ENCODE measurements at regions not wholly inside any gene's neighbourhood (a gene's known extent, or its start where the extent isn't known, plus 50 kb on each side); places are given as distances from the start of the nearest gene placed in this dataset.

GRCh38 chr15:95795386-95795785, 535.1 kb upstream of the NR2F2 start:
- FAIRE-seq (no peak), DNase-seq (ENCODE audit: low spot score in 2 of 2) (no peak)

- DNase-seq (ENCODE audit: low spot score in 2 of 2) (no peak), FAIRE-seq (no peak)
Observed at GRCh38 chr15:95799286-95800200, 531.0 kb upstream of the NR2F2 start.

GRCh38 chr15:95804484-95804883, 526.0 kb upstream of the NR2F2 start:
- no peak for DNase-seq (ENCODE audit: low spot score in 2 of 2)
- no peak for FAIRE-seq

GRCh38 chr15:95812491-95812890, 518.0 kb upstream of the NR2F2 start:
- DNase-seq (ENCODE audit: low spot score in 2 of 2) (no peak), FAIRE-seq (no peak)

- no peak for FAIRE-seq
- no peak for DNase-seq (ENCODE audit: low spot score in 2 of 2)
Observed at GRCh38 chr15:95814908-95815307, 515.6 kb upstream of the NR2F2 start.

- DNase-seq (ENCODE audit: low spot score in 2 of 2) (no peak), FAIRE-seq (no peak)
Observed at GRCh38 chr15:95816591-95816990, 513.9 kb upstream of the NR2F2 start.

GRCh38 chr15:95822961-95823360, 507.5 kb upstream of the NR2F2 start:
- DNase-seq (ENCODE audit: low spot score in 2 of 2) (no peak), FAIRE-seq (no peak)

GRCh38 chr15:95825208-95825607, 505.3 kb upstream of the NR2F2 start:
- DNase-seq (ENCODE audit: low spot score in 2 of 2): no peak
- FAIRE-seq: no peak

- FAIRE-seq (no peak), DNase-seq (ENCODE audit: low spot score in 2 of 2) (no peak)
Observed at GRCh38 chr15:95825671-95826411, 504.7 kb upstream of the NR2F2 start.

GRCh38 chr15:95826412-95827195, 503.9 kb upstream of the NR2F2 start:
- no peak for DNase-seq (ENCODE audit: low spot score in 2 of 2)
- no peak for FAIRE-seq

GRCh38 chr15:95829062-95829461, 501.4 kb upstream of the NR2F2 start:
- no peak for DNase-seq (ENCODE audit: low spot score in 2 of 2)
- FAIRE-seq: no peak

- DNase-seq (ENCODE audit: low spot score in 2 of 2) (no peak), FAIRE-seq (no peak)
Observed at GRCh38 chr15:95830281-95830680, 500.2 kb upstream of the NR2F2 start.

GRCh38 chr15:95832668-95833067, 497.8 kb upstream of the NR2F2 start:
- DNase-seq (ENCODE audit: low spot score in 2 of 2) (no peak), FAIRE-seq (no peak)

GRCh38 chr15:95834028-95834804, 496.3 kb upstream of the NR2F2 start:
- no peak for DNase-seq (ENCODE audit: low spot score in 2 of 2)

GRCh38 chr15:95836536-95836935, 494.0 kb upstream of the NR2F2 start:
- DNase-seq (ENCODE audit: low spot score in 2 of 2) (no peak), FAIRE-seq (no peak)

More at GRCh38 chr15:95834028-95834804, 496.3 kb upstream of the NR2F2 start:
- FAIRE-seq: no peak

- FAIRE-seq (no peak), DNase-seq (ENCODE audit: low spot score in 2 of 2) (no peak)
Observed at GRCh38 chr15:95837341-95838004, 493.0 kb upstream of the NR2F2 start.

- FAIRE-seq (no peak), DNase-seq (ENCODE audit: low spot score in 2 of 2) (no peak)
Observed at GRCh38 chr15:95839367-95839782, 491.1 kb upstream of the NR2F2 start.

GRCh38 chr15:95840004-95840403, 490.5 kb upstream of the NR2F2 start:
- DNase-seq (ENCODE audit: low spot score in 2 of 2) (no peak), FAIRE-seq (no peak)

GRCh38 chr15:95840855-95841254, 489.6 kb upstream of the NR2F2 start:
- DNase-seq (ENCODE audit: low spot score in 2 of 2) (no peak), FAIRE-seq (no peak)

GRCh38 chr15:95842576-95842975, 487.9 kb upstream of the NR2F2 start:
- DNase-seq (ENCODE audit: low spot score in 2 of 2) (no peak), FAIRE-seq (no peak)
